ENCODE measurements at regions not wholly inside any gene's neighbourhood (a gene's known extent, or its start where the extent isn't known, plus 50 kb on each side); places are given as distances from the start of the nearest gene placed in this dataset.

DNA sequence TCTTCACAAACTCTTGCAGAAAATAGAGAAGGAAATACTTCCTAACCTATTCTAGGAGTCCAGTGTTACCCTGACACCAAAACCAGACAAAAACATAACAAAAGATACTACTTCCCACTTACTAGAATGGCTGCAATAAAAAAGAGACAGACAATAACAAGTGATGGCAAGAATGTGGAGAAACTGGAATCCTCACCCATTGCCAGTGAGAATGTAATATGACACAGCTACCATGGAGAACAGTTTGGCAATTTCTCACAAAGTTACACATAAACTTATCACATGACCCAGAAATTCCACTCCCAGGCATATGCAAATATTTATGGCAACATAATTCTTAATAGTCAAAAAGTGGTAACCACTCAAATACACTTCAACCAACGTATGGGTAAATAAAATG, 209.8 kb upstream of the CTAGE1 start:
- ATAC-seq = no peak

DNA sequence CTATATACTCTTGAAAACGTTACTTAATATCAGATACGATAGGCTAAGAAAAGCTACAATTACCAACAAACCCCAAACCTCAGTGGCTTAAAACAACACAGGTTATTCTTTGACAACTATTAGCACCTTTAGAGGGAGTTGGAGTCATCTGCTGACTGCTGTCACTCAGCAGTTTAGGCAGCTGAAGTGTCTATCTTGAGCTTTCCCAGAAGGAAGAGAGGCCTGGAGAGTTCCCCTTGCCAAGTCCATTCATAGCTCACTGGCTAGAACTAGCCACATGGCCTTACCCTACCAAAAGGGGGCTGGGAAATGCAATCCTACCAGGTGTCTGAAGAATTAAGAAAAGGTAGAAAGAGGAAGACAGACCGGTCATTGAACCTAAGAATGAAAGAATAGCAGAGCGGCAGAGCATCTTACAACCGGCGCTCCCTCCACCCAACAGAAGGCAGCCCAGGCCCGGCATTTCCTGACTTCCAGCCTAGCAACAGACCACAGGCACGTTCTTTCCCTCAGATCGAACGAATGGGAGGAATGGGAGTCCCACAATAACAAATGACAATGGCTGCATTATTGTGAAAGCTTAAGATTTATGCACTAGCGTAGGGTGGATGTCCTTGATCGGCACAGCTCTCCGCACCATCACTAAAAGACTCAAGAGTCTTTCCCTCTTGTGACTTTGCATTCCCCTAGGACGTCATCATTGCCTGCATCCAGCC, 211.2 kb upstream of the CTAGE1 start:
- intact Hi-C loops (cut with DNase I) = no loop called here

More for the DNA sequence above, 209.8 kb upstream of the CTAGE1 start:
- intact Hi-C loops (cut with DNase I) = no loop called here
- Histone ChIP-seq H3K4me1 (no peaks in the 10 kb centered on the region), H3K4me3 (no peak overlapping the region), H3K9me3 (no peaks in the 10 kb centered on the region), H3K27ac (no peak overlapping the region), H3K27me3 (no peaks in the 10 kb centered on the region), H3K36me3 (no peaks in the 10 kb centered on the region)
- no peak for DNase-seq
- TF ChIP-seq, protein P1, sequence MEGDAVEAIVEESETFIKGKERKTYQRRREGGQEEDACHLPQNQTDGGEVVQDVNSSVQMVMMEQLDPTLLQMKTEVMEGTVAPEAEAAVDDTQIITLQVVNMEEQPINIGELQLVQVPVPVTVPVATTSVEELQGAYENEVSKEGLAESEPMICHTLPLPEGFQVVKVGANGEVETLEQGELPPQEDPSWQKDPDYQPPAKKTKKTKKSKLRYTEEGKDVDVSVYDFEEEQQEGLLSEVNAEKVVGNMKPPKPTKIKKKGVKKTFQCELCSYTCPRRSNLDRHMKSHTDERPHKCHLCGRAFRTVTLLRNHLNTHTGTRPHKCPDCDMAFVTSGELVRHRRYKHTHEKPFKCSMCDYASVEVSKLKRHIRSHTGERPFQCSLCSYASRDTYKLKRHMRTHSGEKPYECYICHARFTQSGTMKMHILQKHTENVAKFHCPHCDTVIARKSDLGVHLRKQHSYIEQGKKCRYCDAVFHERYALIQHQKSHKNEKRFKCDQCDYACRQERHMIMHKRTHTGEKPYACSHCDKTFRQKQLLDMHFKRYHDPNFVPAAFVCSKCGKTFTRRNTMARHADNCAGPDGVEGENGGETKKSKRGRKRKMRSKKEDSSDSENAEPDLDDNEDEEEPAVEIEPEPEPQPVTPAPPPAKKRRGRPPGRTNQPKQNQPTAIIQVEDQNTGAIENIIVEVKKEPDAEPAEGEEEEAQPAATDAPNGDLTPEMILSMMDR (IDR thresholded peaks at IDR 0.05) = no peak

DNA sequence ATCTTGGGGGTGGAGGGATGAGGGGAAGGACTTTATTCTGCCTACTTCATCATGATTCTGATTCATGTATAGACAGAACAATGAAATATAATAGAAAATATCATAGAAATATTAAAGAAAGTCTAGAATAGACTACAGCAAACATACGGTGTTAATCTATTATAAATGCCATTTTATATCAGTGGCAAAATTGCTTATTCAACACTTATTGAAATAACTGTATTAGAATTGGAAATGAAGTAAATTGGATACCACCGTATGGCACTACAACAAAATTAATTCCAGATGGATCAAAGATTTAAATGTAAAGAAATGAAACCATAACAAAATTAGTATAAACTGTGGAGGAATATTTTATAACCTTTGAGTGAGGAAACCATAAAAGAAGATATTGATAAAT, 213.3 kb upstream of the CTAGE1 start:
- H3K27ac ChIP-seq = no peak overlapping the region
- ATAC-seq = no peak
- TF ChIP-seq, protein P1 (IDR thresholded peaks at IDR 0.05) = no peak
- no peak for DNase-seq
- no peaks in the 10 kb centered on the region for H3K27me3 ChIP-seq
- no peaks in the 10 kb centered on the region for H3K36me3 ChIP-seq
- H3K4me1 ChIP-seq = no peaks in the 10 kb centered on the region
- no peak overlapping the region for H3K4me3 ChIP-seq
- intact Hi-C loops (cut with DNase I) = no loop called here
- H3K9me3 ChIP-seq = peaks cover under 1% of the 10 kb centered on the region

More for the DNA sequence above, 211.2 kb upstream of the CTAGE1 start:
- no peak overlapping the region for H3K27ac ChIP-seq
- ATAC-seq (no peak), DNase-seq (no peak)
- TF ChIP-seq, protein P1 (IDR thresholded peaks at IDR 0.05) = no peak
- H3K9me3 ChIP-seq = no peaks in the 10 kb centered on the region
- H3K36me3 ChIP-seq = no peaks in the 10 kb centered on the region
- H3K4me3 ChIP-seq = no peak overlapping the region
- no peaks in the 10 kb centered on the region for H3K4me1 ChIP-seq
- H3K27me3 ChIP-seq = no peaks in the 10 kb centered on the region

DNA sequence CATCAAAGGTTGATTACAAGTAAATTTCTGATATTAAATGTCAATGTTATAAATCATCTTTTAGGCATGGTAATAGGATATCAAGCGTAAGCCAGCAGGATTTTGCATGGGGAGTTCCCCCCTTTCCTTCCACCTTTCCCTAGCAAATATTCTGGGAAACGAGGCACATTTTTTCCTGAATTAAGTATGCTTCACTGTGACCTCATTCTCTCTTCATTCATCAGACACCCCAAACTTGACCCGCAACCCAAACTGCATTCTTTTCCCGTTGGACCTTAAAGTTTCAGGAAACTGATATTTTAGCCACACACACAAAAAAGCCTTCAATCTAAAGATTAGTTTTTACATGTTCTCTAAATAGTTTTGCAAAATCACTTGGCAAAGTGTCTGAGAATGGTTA, 214.5 kb upstream of the CTAGE1 start:
- Histone ChIP-seq H3K36me3 (no peaks in the 10 kb centered on the region), H3K9me3 (peaks cover 3% of the 10 kb centered on the region), H3K4me3 (no peak overlapping the region), H3K4me1 (no peaks in the 10 kb centered on the region), H3K27ac (no peak overlapping the region), H3K27me3 (no peaks in the 10 kb centered on the region)
- DNase-seq (no peak), ATAC-seq (no peak)
- intact Hi-C loops (cut with DNase I) = no loop called here
- TF ChIP-seq, protein P1 (IDR thresholded peaks at IDR 0.05) = no peak

DNA sequence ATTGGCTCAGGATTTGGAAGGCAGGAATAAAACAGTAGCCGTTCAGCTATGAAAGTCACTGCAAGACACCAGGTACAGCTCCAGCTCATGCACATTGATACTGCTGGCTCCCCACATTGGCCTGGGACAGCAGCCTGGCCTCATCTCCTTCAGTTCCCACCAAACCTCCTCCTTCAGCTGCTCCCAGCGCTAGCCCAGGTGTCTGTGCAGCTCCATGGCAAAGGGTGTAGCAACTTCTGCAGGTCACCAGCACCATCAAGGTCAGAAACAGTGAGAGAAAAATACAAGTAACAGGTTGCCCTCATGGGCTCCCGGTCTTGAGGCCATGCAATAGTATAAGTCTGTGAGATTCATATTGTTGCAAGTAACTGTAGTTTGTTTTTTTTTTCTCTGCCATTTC, 216.7 kb upstream of the CTAGE1 start:
- Histone ChIP-seq H3K36me3 (no peaks in the 10 kb centered on the region), H3K27ac (no peak overlapping the region), H3K27me3 (no peaks in the 10 kb centered on the region), H3K4me3 (no peak overlapping the region), H3K4me1 (no peaks in the 10 kb centered on the region), H3K9me3 (peaks cover 3% of the 10 kb centered on the region)
- intact Hi-C loops (cut with DNase I) = no loop called here
- DNase-seq = no peak
- ATAC-seq = no peak
- TF ChIP-seq, protein P1 (IDR thresholded peaks at IDR 0.05) = no peak

DNA sequence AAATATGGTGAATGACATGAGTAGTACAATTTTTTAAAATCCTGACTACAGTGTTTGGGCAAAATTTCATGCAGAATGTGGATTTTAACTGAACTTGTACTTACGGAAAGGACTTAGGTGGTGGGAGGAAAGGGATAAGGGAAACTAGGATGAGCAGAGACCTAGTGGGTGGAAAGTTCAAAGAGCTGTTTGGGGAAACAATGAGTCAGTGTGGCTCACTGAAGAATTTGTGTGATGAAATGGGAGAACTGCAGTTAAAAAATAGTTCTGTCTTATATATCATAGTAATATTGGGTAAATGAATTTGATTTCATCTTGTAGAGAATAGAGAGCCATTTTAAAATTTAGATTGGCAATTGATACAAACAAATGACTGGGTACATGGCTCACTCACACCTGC, 220.1 kb upstream of the CTAGE1 start:
- H3K27ac ChIP-seq = no peak overlapping the region
- no peaks in the 10 kb centered on the region for H3K4me1 ChIP-seq
- no peaks in the 10 kb centered on the region for H3K36me3 ChIP-seq
- peaks cover 3% of the 10 kb centered on the region for H3K9me3 ChIP-seq
- TF ChIP-seq, protein P1 (IDR thresholded peaks at IDR 0.05) = no peak
- ATAC-seq (no peak), DNase-seq (no peak)
- H3K4me3 ChIP-seq = no peak overlapping the region
- no peaks in the 10 kb centered on the region for H3K27me3 ChIP-seq
- intact Hi-C loops (cut with DNase I) = no loop called here

Measured in upper lobe of right lung (tissue), 1 donor.